Activated CD8-positive, alpha-beta T cell treated with anti-CD3 and anti-CD28 coated beads for 36 hours (primary cell): ENCODE measurements at regions not wholly inside any gene's neighbourhood (a gene's known extent, or its start where the extent isn't known, plus 50 kb on each side); places are given as distances from the start of the nearest gene placed in this dataset.

Source experiments
- ATAC-seq: fragments of 200-7000 bp; cut with Tn5 transposase; one replicate; pipeline ENCODE4 v1.10.0; 2021; ENCODE audit warnings: mild to moderate bottlenecking, moderate library complexity
- CTCF ChIA-PET: fragments of 350-600 bp; sonication (Branson Sonifier 250); formaldehyde crosslinking; loops from one replicate; lab custom pipeline; 2021; ENCODE audit warnings: antibody characterized with exemption; lab: Charles Lee
- POLR2A ChIA-PET: fragments of 350-600 bp; sonication (Branson Sonifier 250); formaldehyde crosslinking; loops from one replicate; lab custom pipeline; 2021; ENCODE audit warnings: antibody characterized with exemption; lab: Charles Lee
- DNase-seq: peaks from one replicate; pipeline ENCODE4 v3.0.0-alpha.2; 2020
- H3K27ac Mint-ChIP-seq: one replicate; pipeline ENCODE4 v1.8.0; 2021; ENCODE audit warnings: mild to moderate bottlenecking, mixed read lengths
- H3K27me3 Mint-ChIP-seq: one replicate; pipeline ENCODE4 v1.8.0; 2021; ENCODE audit warnings: mixed read lengths
- H3K36me3 Mint-ChIP-seq: one replicate; pipeline ENCODE4 v1.8.0; 2021; ENCODE audit warnings: low read depth, mixed read lengths
- H3K4me1 Mint-ChIP-seq: one replicate; pipeline ENCODE4 v1.8.0; 2021; ENCODE audit warnings: low read depth, mixed read lengths
- H3K4me3 Mint-ChIP-seq: one replicate; pipeline ENCODE4 v1.8.0; 2021; ENCODE audit warnings: mild to moderate bottlenecking, moderate library complexity, mixed read lengths
- H3K9me3 Mint-ChIP-seq: one replicate; pipeline ENCODE4 v1.8.0; 2021; ENCODE audit warnings: mixed read lengths
- CTCF ChIP-seq: fragments of 200-600 bp; IDR thresholded peaks from one replicate; pipeline ENCODE4 v1.8.0; 2022; ENCODE audit warnings: antibody characterized with exemption, mild to moderate bottlenecking
- intact Hi-C: fragments of 100-400 bp; cut with micrococcal nuclease; formaldehyde crosslinking; loops from one replicate; pipeline ENCODE4 v1.10.0; 2022

GRCh38 chr13:85362980-85363379, 436.2 kb downstream of the SLITRK6 start:
- Mint-ChIP-seq H3K4me1 (no peaks in the 10 kb centered on the region), H3K4me3 (no peak overlapping the region), H3K9me3 (no peaks in the 10 kb centered on the region), H3K27ac (no peak overlapping the region), H3K36me3 (no peaks in the 10 kb centered on the region), H3K27me3 (no peaks in the 10 kb centered on the region)
- intact Hi-C loops: no loop called here
- CTCF ChIA-PET: no interaction called here
- POLR2A ChIA-PET: no interaction called here
- ATAC-seq: no peak
- DNase-seq: no peak
- no peak for TF ChIP-seq CTCF

- Mint-ChIP-seq H3K27me3 (no peaks in the 10 kb centered on the region), H3K9me3 (peaks cover 3% of the 10 kb centered on the region), H3K4me3 (no peak overlapping the region), H3K36me3 (no peaks in the 10 kb centered on the region), H3K4me1 (no peaks in the 10 kb centered on the region), H3K27ac (no peak overlapping the region)
- CTCF ChIA-PET: no interaction called here
- ATAC-seq (no peak), DNase-seq (no peak)
- intact Hi-C loops: no loop called here
- TF ChIP-seq CTCF: no peak
- POLR2A ChIA-PET: no interaction called here
These were observed 452.0 kb downstream of the SLITRK6 start for GRCh38 chr13:85347251-85347650.

DNA sequence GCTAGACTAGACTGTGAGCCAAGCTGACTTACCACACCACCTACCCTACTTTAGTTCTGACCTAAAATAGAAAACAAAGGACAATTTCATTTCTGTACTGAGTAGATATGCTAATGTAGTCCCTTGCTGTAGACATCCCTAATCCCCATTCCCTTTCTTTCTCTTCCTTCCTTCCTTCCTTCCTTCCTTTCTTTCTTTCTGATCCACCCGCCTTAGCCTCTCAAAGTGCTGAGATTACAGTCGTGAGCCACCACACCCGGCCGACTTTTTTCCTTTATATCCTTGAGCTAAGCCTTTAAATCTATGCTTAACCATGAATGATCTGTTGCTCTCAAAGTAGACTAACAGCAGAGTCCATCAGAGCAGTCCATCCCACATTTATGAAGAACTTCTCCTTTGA, 465.0 kb downstream of the SLITRK6 start:
- ChIA-PET POLR2A (no interaction called here), CTCF (no interaction called here)
- ATAC-seq (no peak), DNase-seq (no peak)
- TF ChIP-seq CTCF: no peak
- Mint-ChIP-seq H3K9me3 (no peaks in the 10 kb centered on the region), H3K27ac (no peak overlapping the region), H3K27me3 (no peaks in the 10 kb centered on the region), H3K4me1 (no peaks in the 10 kb centered on the region), H3K4me3 (no peak overlapping the region), H3K36me3 (no peaks in the 10 kb centered on the region)
- intact Hi-C loops: no loop called here

- intact Hi-C loops: no loop called here
- POLR2A ChIA-PET: no interaction called here
- no peaks in the 10 kb centered on the region for H3K36me3 Mint-ChIP-seq
These were observed 465.7 kb downstream of the SLITRK6 start for GRCh38 chr13:85333506-85334020.

GRCh38 chr13:85332615-85333014, 466.6 kb downstream of the SLITRK6 start:
- Mint-ChIP-seq H3K27me3 (no peaks in the 10 kb centered on the region), H3K27ac (no peak overlapping the region), H3K36me3 (no peaks in the 10 kb centered on the region), H3K4me1 (no peaks in the 10 kb centered on the region), H3K9me3 (no peaks in the 10 kb centered on the region), H3K4me3 (no peak overlapping the region)
- POLR2A ChIA-PET: no interaction called here
- CTCF ChIA-PET: no interaction called here
- intact Hi-C loops: no loop called here
- ATAC-seq (no peak), DNase-seq (no peak)
- no peak for TF ChIP-seq CTCF

More at GRCh38 chr13:85333506-85334020, 465.7 kb downstream of the SLITRK6 start:
- Mint-ChIP-seq H3K27me3 (no peaks in the 10 kb centered on the region), H3K27ac (no peak overlapping the region), H3K4me3 (no peak overlapping the region), H3K4me1 (no peaks in the 10 kb centered on the region), H3K9me3 (no peaks in the 10 kb centered on the region)
- no peak for TF ChIP-seq CTCF
- no peak for DNase-seq
- no peak for ATAC-seq
- CTCF ChIA-PET: no interaction called here
